ENCODE measurements at regions not wholly inside any gene's neighbourhood (a gene's known extent, or its start where the extent isn't known, plus 50 kb on each side); places are given as distances from the start of the nearest gene placed in this dataset.

GRCh38 chr15:77695961-77696582 lies 63.4 kb upstream of the LINGO1 start:
- no peak for TF ChIP-seq FOXP2 (optimal IDR thresholded peaks at IDR 0.05; ENCODE audit: borderline replicate concordance, extremely low read depth, extremely low read length, insufficient read depth)
- TF ChIP-seq REST (IDR thresholded peaks at IDR 0.05; ENCODE audit: insufficient read depth in 1 of 2, low read depth in 2 of 2, low read length in 2 of 2): no peak
- no peak for TF ChIP-seq POLR2AphosphoS5 (IDR thresholded peaks at IDR 0.05; ENCODE audit: low read depth, low read length)
- TF ChIP-seq TAF1 (IDR thresholded peaks at IDR 0.05; ENCODE audit: borderline replicate concordance, insufficient read depth, low read length): no peak
- no peak for TF ChIP-seq SIN3A (IDR thresholded peaks at IDR 0.05; ENCODE audit: borderline replicate concordance, insufficient read depth, low read length)

GRCh38 chr15:77695548-77695947 lies 62.8 kb upstream of the LINGO1 start:
- no peak for TF ChIP-seq TAF1 (IDR thresholded peaks at IDR 0.05; ENCODE audit: borderline replicate concordance, insufficient read depth, low read length)
- no peak for TF ChIP-seq POLR2AphosphoS5 (IDR thresholded peaks at IDR 0.05; ENCODE audit: low read depth, low read length)
- TF ChIP-seq REST (IDR thresholded peaks at IDR 0.05; ENCODE audit: insufficient read depth in 1 of 2, low read depth in 2 of 2, low read length in 2 of 2): no peak
- no peak for TF ChIP-seq SIN3A (IDR thresholded peaks at IDR 0.05; ENCODE audit: borderline replicate concordance, insufficient read depth, low read length)
- TF ChIP-seq FOXP2 (optimal IDR thresholded peaks at IDR 0.05; ENCODE audit: borderline replicate concordance, extremely low read depth, extremely low read length, insufficient read depth): no peak

- no peak for TF ChIP-seq TAF1 (IDR thresholded peaks at IDR 0.05; ENCODE audit: borderline replicate concordance, insufficient read depth, low read length)
Measured at GRCh38 chr15:77693576-77693975, 60.9 kb upstream of the LINGO1 start.

GRCh38 chr15:77692614-77693013 lies 59.9 kb upstream of the LINGO1 start:
- TF ChIP-seq SIN3A (IDR thresholded peaks at IDR 0.05; ENCODE audit: borderline replicate concordance, insufficient read depth, low read length): no peak
- no peak for TF ChIP-seq POLR2AphosphoS5 (IDR thresholded peaks at IDR 0.05; ENCODE audit: low read depth, low read length)
- TF ChIP-seq FOXP2 (optimal IDR thresholded peaks at IDR 0.05; ENCODE audit: borderline replicate concordance, extremely low read depth, extremely low read length, insufficient read depth): no peak
- TF ChIP-seq TAF1 (IDR thresholded peaks at IDR 0.05; ENCODE audit: borderline replicate concordance, insufficient read depth, low read length): no peak
- TF ChIP-seq REST (IDR thresholded peaks at IDR 0.05; ENCODE audit: insufficient read depth in 1 of 2, low read depth in 2 of 2, low read length in 2 of 2): no peak

- no peak for TF ChIP-seq FOXP2 (optimal IDR thresholded peaks at IDR 0.05; ENCODE audit: borderline replicate concordance, extremely low read depth, extremely low read length, insufficient read depth)
- no peak for TF ChIP-seq SIN3A (IDR thresholded peaks at IDR 0.05; ENCODE audit: borderline replicate concordance, insufficient read depth, low read length)
- TF ChIP-seq POLR2AphosphoS5 (IDR thresholded peaks at IDR 0.05; ENCODE audit: low read depth, low read length): no peak
- no peak for TF ChIP-seq TAF1 (IDR thresholded peaks at IDR 0.05; ENCODE audit: borderline replicate concordance, insufficient read depth, low read length)
- TF ChIP-seq REST (IDR thresholded peaks at IDR 0.05; ENCODE audit: insufficient read depth in 1 of 2, low read depth in 2 of 2, low read length in 2 of 2): no peak
Measured at GRCh38 chr15:77691607-77692006, 58.9 kb upstream of the LINGO1 start.

Data from PFSK-1 (cell line).